Thyroid gland (tissue), 4 donors: ENCODE measurements at regions not wholly inside any gene's neighbourhood (a gene's known extent, or its start where the extent isn't known, plus 50 kb on each side); places are given as distances from the start of the nearest gene placed in this dataset.

Source experiments
- POLR2A ChIP-seq, 2 donors: fragments of 450-650 bp; IDR thresholded peaks; one replicate each; pipeline ENCODE4 v1.6.1; 2017; ENCODE audit warnings: antibody characterized with exemption in 2 of 2, mild to moderate bottlenecking in 2 of 2, moderate library complexity in 1 of 2
- TF ChIP-seq, protein P1 (sequence below), 6 experiments: fragments of 200-600 bp in 3 of 6; fragments of 450-650 bp in 3 of 6; sonication (generic) in 3 of 6; IDR thresholded peaks; one replicate each; pipeline ENCODE4 v1.5.1; 2016 to 2019; ENCODE audit warnings: antibody characterized with exemption in 6 of 6, mild to moderate bottlenecking in 2 of 6, inconsistent platforms in 1 of 6, moderate library complexity in 1 of 6

DNA sequence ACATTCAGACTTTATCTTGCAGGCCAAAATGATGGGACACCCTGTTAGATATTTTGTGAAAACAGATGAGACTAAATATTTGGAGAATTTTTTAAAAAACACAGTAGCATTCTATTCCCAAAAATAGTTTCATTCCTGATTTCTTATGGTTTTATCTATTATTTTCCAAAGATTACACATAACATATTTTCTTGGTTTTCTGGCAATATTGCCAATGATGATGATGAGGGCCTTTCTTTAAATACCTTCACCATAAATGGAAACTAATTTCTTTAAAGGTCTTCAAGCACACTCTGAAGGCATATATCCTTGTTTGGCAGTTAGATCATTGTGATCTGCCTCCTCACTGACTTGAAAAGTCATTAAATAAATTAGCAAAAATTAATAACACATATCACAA is 522.3 kb upstream of the LUZP2 start:
- TF ChIP-seq, protein P1, sequence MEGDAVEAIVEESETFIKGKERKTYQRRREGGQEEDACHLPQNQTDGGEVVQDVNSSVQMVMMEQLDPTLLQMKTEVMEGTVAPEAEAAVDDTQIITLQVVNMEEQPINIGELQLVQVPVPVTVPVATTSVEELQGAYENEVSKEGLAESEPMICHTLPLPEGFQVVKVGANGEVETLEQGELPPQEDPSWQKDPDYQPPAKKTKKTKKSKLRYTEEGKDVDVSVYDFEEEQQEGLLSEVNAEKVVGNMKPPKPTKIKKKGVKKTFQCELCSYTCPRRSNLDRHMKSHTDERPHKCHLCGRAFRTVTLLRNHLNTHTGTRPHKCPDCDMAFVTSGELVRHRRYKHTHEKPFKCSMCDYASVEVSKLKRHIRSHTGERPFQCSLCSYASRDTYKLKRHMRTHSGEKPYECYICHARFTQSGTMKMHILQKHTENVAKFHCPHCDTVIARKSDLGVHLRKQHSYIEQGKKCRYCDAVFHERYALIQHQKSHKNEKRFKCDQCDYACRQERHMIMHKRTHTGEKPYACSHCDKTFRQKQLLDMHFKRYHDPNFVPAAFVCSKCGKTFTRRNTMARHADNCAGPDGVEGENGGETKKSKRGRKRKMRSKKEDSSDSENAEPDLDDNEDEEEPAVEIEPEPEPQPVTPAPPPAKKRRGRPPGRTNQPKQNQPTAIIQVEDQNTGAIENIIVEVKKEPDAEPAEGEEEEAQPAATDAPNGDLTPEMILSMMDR (IDR thresholded peaks at IDR 0.05): no peak
- no peak for TF ChIP-seq POLR2A (IDR thresholded peaks at IDR 0.05)
